ENCODE measurements at regions not wholly inside any gene's neighbourhood (a gene's known extent, or its start where the extent isn't known, plus 50 kb on each side); places are given as distances from the start of the nearest gene placed in this dataset.
"Not testable (repeated sequence)": the region's sequence is repeated elsewhere in the genome, so short reads cannot be mapped to it uniquely, and the experiment has no call there.

- Histone ChIP-seq H3K27me3 (ENCODE audit: control insufficient read depth, insufficient read depth, low read length) (no peaks in the 10 kb centered on the region), H3K9me3 (ENCODE audit: control insufficient read depth, insufficient read depth, low read length) (peaks cover 3% of the 10 kb centered on the region), H3K4me1 (ENCODE audit: control insufficient read depth, insufficient read depth, low read length) (no peaks in the 10 kb centered on the region), H3K36me3 (ENCODE audit: control insufficient read depth, insufficient read depth, low read length) (no peaks in the 10 kb centered on the region), H3K4me3 (ENCODE audit: low read length) (no peak overlapping the region), H3K27ac (ENCODE audit: low read length) (no peak overlapping the region)
- Mint-ChIP-seq H3K4me3 (no peak overlapping the region), H3K27me3 (ENCODE audit: low read depth in 2 of 2) (peaks cover 5 to 6% of the 10 kb centered on the region in 2 donors), H3K9me3 (peaks cover 4 to 5% of the 10 kb centered on the region in 2 donors), H3K27ac (no peak overlapping the region), H3K36me3 (no peaks in the 10 kb centered on the region), H3K4me1 (no peaks in the 10 kb centered on the region)
- ATAC-seq (no peak), DNase-seq (no peak)
- WGBS (ENCODE audit: insufficient coverage), result 98% methylated on average over 1 of the region's 1 CpG
- TF ChIP-seq, protein P1, sequence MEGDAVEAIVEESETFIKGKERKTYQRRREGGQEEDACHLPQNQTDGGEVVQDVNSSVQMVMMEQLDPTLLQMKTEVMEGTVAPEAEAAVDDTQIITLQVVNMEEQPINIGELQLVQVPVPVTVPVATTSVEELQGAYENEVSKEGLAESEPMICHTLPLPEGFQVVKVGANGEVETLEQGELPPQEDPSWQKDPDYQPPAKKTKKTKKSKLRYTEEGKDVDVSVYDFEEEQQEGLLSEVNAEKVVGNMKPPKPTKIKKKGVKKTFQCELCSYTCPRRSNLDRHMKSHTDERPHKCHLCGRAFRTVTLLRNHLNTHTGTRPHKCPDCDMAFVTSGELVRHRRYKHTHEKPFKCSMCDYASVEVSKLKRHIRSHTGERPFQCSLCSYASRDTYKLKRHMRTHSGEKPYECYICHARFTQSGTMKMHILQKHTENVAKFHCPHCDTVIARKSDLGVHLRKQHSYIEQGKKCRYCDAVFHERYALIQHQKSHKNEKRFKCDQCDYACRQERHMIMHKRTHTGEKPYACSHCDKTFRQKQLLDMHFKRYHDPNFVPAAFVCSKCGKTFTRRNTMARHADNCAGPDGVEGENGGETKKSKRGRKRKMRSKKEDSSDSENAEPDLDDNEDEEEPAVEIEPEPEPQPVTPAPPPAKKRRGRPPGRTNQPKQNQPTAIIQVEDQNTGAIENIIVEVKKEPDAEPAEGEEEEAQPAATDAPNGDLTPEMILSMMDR (IDR thresholded peaks at IDR 0.05), result no peak
- intact Hi-C loops (cut with micrococcal nuclease), result no loop called here
Observed at GRCh38 chr11:33434294-33434693, 177.1 kb downstream of the HIPK3 start.

DNA sequence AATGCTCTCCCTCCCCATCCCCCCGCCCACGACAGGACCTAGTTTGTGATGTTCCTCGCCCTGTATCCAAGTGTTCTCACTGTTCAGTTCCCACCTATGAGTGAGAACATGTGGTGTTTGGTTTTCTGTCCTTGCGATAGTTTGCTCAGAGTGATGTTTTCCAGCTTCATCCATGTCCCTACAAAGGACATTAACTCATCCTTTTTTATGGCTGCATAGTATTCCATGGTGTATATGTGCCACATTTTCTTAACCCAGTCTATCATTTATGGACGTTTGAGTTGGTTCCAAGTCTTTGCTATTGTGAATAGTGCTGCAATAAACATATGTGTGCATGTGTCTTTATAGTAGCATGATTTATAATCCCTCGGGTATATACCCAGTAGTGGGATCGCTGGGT lies 171.3 kb downstream of the HIPK3 start:
- ATAC-seq; H3K4me3 Mint-ChIP-seq; H3K9me3 ChIP-seq (ENCODE audit: control insufficient read depth, insufficient read depth, low read length); H3K27me3 ChIP-seq (ENCODE audit: control insufficient read depth, insufficient read depth, low read length); H3K36me3 ChIP-seq (ENCODE audit: control insufficient read depth, insufficient read depth, low read length); H3K9me3 Mint-ChIP-seq; H3K4me3 ChIP-seq (ENCODE audit: low read length); H3K27ac ChIP-seq (ENCODE audit: low read length); DNase-seq; H3K36me3 Mint-ChIP-seq; H3K4me1 ChIP-seq (ENCODE audit: control insufficient read depth, insufficient read depth, low read length); H3K4me1 Mint-ChIP-seq; H3K27ac Mint-ChIP-seq; intact Hi-C loops (cut with micrococcal nuclease): not testable (repeated sequence)
- WGBS (ENCODE audit: insufficient coverage), result no CpG with 5 or more reads among the region's 7 CpGs
- H3K27me3 Mint-ChIP-seq (ENCODE audit: low read depth in 2 of 2), result peaks cover 14 to 37% of the 10 kb centered on the region in 2 donors

DNA sequence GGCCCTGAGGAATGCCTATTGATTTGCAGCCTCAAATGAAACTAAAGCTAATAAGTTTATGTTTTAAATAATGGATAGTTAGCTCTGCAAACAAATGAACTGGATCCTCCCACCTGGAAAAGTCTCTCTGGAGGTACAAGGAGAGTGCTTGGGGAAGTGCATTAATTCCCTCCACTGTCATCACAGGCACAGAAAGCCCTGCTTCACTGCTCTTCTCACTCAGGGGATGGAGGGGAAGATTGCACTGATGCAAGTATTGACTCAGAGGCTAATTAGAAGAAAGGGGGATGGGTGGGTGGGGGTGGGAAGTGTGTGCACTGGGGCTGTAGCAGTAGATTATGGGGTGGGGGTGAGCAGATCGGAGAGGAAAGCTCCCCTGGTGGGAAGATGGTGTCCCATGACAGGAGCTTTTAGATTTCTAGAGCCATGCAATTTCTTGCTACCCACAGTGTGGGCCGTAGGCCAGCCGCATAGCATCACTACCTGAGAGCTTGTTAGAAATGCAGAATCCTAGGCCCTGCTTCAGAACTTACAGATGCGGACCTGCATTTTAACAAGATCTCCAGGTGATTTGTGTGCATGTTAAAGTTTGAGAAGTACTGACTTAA lies 163.9 kb downstream of the HIPK3 start:
- H3K27me3 Mint-ChIP-seq (ENCODE audit: low read depth in 2 of 2), result peaks cover 13 to 26% of the 10 kb centered on the region in 2 donors
- H3K4me3 ChIP-seq (ENCODE audit: low read length), result no peak overlapping the region
- TF ChIP-seq, protein P1 (IDR thresholded peaks at IDR 0.05), result no peak
- no peaks in the 10 kb centered on the region for H3K9me3 ChIP-seq (ENCODE audit: control insufficient read depth, insufficient read depth, low read length)
- peaks cover 2% of the 10 kb centered on the region for H3K27me3 ChIP-seq (ENCODE audit: control insufficient read depth, insufficient read depth, low read length)
- no peak overlapping the region for H3K4me3 Mint-ChIP-seq
- no peaks in the 10 kb centered on the region for H3K9me3 Mint-ChIP-seq
- H3K36me3 ChIP-seq (ENCODE audit: control insufficient read depth, insufficient read depth, low read length), result no peaks in the 10 kb centered on the region
- ATAC-seq (no peak), DNase-seq (no peak)
- H3K27ac Mint-ChIP-seq, result no peak overlapping the region
- no peaks in the 10 kb centered on the region for H3K4me1 ChIP-seq (ENCODE audit: control insufficient read depth, insufficient read depth, low read length)
- H3K36me3 Mint-ChIP-seq, result no peaks in the 10 kb centered on the region
- 89% methylated on average over 4 of the region's 4 CpGs for WGBS (ENCODE audit: insufficient coverage)
- intact Hi-C loops (cut with micrococcal nuclease), result no loop called here
- no peaks in the 10 kb centered on the region for H3K4me1 Mint-ChIP-seq
- H3K27ac ChIP-seq (ENCODE audit: low read length), result no peak overlapping the region

DNA sequence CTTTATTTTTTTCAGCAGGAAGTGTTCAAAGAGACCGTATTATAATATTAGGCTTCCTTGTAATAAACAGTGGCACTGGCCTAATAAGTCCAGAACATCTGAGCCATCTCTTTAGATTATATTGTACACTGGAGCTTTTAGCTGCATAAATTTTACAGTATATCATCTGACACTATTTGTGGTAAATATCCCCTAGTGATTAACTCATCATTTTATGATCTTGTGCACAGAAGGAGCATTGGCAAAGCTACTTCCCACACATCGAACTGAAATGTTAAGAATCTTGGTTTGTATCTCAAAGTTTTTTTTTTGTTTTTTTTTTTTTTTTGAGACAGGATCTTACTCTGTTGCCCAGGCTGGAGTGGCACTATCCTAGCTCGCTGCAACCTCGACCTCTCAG lies 162.7 kb downstream of the HIPK3 start:
- no peak for ATAC-seq
- H3K4me1 Mint-ChIP-seq, result no peaks in the 10 kb centered on the region

More for the DNA sequence above, 162.7 kb downstream of the HIPK3 start:
- Histone ChIP-seq H3K27me3 (ENCODE audit: control insufficient read depth, insufficient read depth, low read length) (peaks cover 2% of the 10 kb centered on the region), H3K9me3 (ENCODE audit: control insufficient read depth, insufficient read depth, low read length) (no peaks in the 10 kb centered on the region), H3K4me1 (ENCODE audit: control insufficient read depth, insufficient read depth, low read length) (no peaks in the 10 kb centered on the region), H3K36me3 (ENCODE audit: control insufficient read depth, insufficient read depth, low read length) (no peaks in the 10 kb centered on the region), H3K27ac (ENCODE audit: low read length) (no peak overlapping the region), H3K4me3 (ENCODE audit: low read length) (no peak overlapping the region)
- WGBS (ENCODE audit: insufficient coverage), result 93% methylated on average over 2 of the region's 4 CpGs
- Mint-ChIP-seq H3K9me3 (no peaks in the 10 kb centered on the region), H3K36me3 (no peaks in the 10 kb centered on the region), H3K27me3 (ENCODE audit: low read depth in 2 of 2) (peaks cover 11 to 20% of the 10 kb centered on the region in 2 donors), H3K4me3 (no peak overlapping the region), H3K27ac (no peak overlapping the region)
- DNase-seq, result no peak
- intact Hi-C loops (cut with micrococcal nuclease), result no loop called here
- TF ChIP-seq, protein P1 (IDR thresholded peaks at IDR 0.05), result no peak

All from natural killer cell (primary cell).